PC-9 (cell line): ENCODE measurements at regions not wholly inside any gene's neighbourhood (a gene's known extent, or its start where the extent isn't known, plus 50 kb on each side); places are given as distances from the start of the nearest gene placed in this dataset.

Source experiments
- EZH2 ChIP-seq: fragments of 200-600 bp; sonication (generic); IDR thresholded peaks from 2 replicates; pipeline ENCODE4 v1.8.0; 2017; ENCODE audit warnings: antibody characterized with exemption, low read depth
- TF ChIP-seq, protein P1 (sequence below): fragments of 200-600 bp; sonication (generic); conservative IDR thresholded peaks from 2 replicates; pipeline ENCODE4 v1.6.1; 2017; ENCODE audit warnings: mixed run types, antibody characterized with exemption, mild to moderate bottlenecking, moderate library complexity

DNA sequence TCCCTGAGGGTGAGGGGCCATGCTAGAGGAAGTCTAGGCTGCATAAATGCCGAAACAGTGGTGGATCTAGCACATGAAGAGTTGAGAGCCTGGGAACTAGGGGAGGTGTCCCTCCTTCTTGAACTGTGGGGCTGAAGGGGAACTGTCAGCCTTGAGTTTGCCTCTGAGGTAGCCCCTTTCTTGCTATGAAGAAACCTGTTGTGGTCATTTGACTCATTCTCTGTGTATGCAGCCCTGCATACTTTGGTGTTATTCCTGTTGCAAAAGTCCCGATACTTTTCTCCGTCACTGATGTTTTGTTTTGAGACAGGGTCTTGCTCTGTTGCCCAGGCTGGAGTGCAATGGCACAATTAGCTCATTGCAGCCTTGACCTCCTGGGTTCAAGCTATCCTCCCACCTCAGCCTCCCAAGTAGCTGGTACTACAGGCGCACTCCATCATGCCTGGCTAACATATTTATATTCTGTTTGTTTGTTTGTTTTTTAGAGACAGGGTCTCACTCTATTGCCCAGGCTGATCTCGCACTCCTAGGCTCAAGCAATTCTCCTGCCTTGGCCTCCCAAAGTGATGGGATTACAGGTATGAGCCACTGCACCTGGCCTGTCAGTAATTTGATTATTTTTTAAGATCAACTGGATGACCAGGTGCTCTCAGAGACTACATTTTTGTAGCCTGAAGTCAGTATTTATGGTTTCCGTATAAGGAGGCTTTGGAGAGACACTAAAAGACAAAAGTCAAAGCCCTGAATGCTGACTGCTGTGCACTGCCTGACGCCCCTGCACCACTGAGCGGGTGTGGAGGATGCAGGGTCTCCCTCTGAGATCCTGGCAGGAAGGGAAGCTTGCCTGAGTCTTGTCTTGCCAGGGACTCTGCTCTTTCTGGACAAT lies 86.2 kb upstream of the KCNK12 start:
- TF ChIP-seq, protein P1, sequence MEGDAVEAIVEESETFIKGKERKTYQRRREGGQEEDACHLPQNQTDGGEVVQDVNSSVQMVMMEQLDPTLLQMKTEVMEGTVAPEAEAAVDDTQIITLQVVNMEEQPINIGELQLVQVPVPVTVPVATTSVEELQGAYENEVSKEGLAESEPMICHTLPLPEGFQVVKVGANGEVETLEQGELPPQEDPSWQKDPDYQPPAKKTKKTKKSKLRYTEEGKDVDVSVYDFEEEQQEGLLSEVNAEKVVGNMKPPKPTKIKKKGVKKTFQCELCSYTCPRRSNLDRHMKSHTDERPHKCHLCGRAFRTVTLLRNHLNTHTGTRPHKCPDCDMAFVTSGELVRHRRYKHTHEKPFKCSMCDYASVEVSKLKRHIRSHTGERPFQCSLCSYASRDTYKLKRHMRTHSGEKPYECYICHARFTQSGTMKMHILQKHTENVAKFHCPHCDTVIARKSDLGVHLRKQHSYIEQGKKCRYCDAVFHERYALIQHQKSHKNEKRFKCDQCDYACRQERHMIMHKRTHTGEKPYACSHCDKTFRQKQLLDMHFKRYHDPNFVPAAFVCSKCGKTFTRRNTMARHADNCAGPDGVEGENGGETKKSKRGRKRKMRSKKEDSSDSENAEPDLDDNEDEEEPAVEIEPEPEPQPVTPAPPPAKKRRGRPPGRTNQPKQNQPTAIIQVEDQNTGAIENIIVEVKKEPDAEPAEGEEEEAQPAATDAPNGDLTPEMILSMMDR, result no peak
- no peak for TF ChIP-seq EZH2
